B cell (primary cell): ENCODE measurements at regions not wholly inside any gene's neighbourhood (a gene's known extent, or its start where the extent isn't known, plus 50 kb on each side); places are given as distances from the start of the nearest gene placed in this dataset.

Experiments
- ATAC-seq: fragments of 200-7000 bp; cut with Tn5 transposase; one replicate; pipeline ENCODE4 v1.10.0; 2021; ENCODE audit warnings: low read depth, mild to moderate bottlenecking, moderate number of reproducible peaks, moderate library complexity
- CTCF ChIA-PET: fragments of 350-600 bp; sonication (Branson Sonifier 250); formaldehyde crosslinking; loops from one replicate; lab custom pipeline; 2021; ENCODE audit warnings: antibody characterized with exemption, inconsistent platforms; lab: Charles Lee
- POLR2A ChIA-PET: fragments of 350-600 bp; sonication (Branson Sonifier 250); formaldehyde crosslinking; loops from one replicate; lab custom pipeline; 2021; ENCODE audit warnings: antibody characterized with exemption; lab: Charles Lee
- DNase-seq: peaks from one replicate; pipeline ENCODE4 v3.0.0; 2013
- H2AFZ ChIP-seq: 2 replicates; pipeline ENCODE4 v1.6.1; 2012; ENCODE audit warnings: mild to moderate bottlenecking, low read depth, low read length; ENCODE audit not compliant: insufficient read depth, poor library complexity, severe bottlenecking
- H3K27ac ChIP-seq, 2 donors: 1 replicate in 1 of 2; 2 replicates in 1 of 2; pipeline ENCODE4 v1.5.1; 2012 to 2013; ENCODE audit warnings: low read length in 2 of 2, mild to moderate bottlenecking in 2 of 2, moderate library complexity in 1 of 2
- H3K27me3 ChIP-seq, 4 experiments: fragments of 200-600 bp in 1 of 4; sonication (generic) in 1 of 4; replicated peaks in 1 of 4; 1 replicate in 2 of 4; 2 replicates in 2 of 4; pipeline versions ENCODE4 v1.6.1 to v1.7.0; 2013 to 2016; ENCODE audit warnings: low read length in 3 of 4, mild to moderate bottlenecking in 2 of 4, mixed read lengths in 1 of 4, moderate library complexity in 1 of 4; ENCODE audit not compliant: insufficient read depth in 4 of 4, control insufficient read depth in 3 of 4; ENCODE audit errors: control extremely low read depth in 1 of 4
- H3K36me3 ChIP-seq, 2 experiments: replicated peaks in 1 of 2; 1 replicate in 1 of 2; 2 replicates in 1 of 2; pipeline versions ENCODE4 v1.6.1 to v1.7.1; 2013; ENCODE audit warnings: low read length in 1 of 2; ENCODE audit not compliant: insufficient read depth in 2 of 2, control insufficient read depth in 1 of 2; ENCODE audit errors: control extremely low read depth in 1 of 2, extremely low read depth in 1 of 2
- H3K4me1 ChIP-seq, 2 donors: fragments of 200-600 bp in 1 of 2; sonication (generic) in 1 of 2; 1 replicate in 1 of 2; 2 replicates in 1 of 2; pipeline versions ENCODE4 v1.5.1 to v1.6.1; 2013 to 2017; ENCODE audit warnings: low read length in 2 of 2; ENCODE audit not compliant: control insufficient read depth in 2 of 2, insufficient read depth in 2 of 2
- H3K4me2 ChIP-seq: replicated peaks from 2 replicates; pipeline ENCODE3; 2012; ENCODE audit warnings: mild to moderate bottlenecking, low read depth, low read length; ENCODE audit not compliant: poor library complexity, severe bottlenecking
- H3K4me3 ChIP-seq, 5 experiments: fragments of 200-600 bp in 1 of 5; sonication (generic) in 1 of 5; 1 replicate in 3 of 5; 2 replicates in 2 of 5; pipeline versions ENCODE4 v1.5.1 to v1.7.0; 2011 to 2016; ENCODE audit warnings: low read length in 4 of 5, mild to moderate bottlenecking in 4 of 5, low read depth in 2 of 5, control low read depth in 1 of 5, moderate library complexity in 1 of 5; ENCODE audit not compliant: insufficient read depth in 1 of 5; ENCODE audit errors: control extremely low read depth in 1 of 5, extremely low read depth in 1 of 5
- H3K79me2 ChIP-seq: fragments of 200-600 bp; sonication (generic); one replicate; pipeline ENCODE4 v1.6.0; 2016; ENCODE audit warnings: low read length; ENCODE audit not compliant: control insufficient read depth, insufficient read depth
- H3K9ac ChIP-seq: fragments of 200-600 bp; sonication (generic); 2 replicates; pipeline ENCODE4 v1.6.1; 2017; ENCODE audit warnings: mild to moderate bottlenecking, low read length, moderate library complexity
- H3K9me3 ChIP-seq, 3 donors: one replicate each; pipeline versions ENCODE4 v1.6.1 to v1.7.1; 2013; ENCODE audit warnings: low read length in 2 of 3; ENCODE audit not compliant: control insufficient read depth in 2 of 3, insufficient read depth in 1 of 3; ENCODE audit errors: control extremely low read depth in 1 of 3
- H4K20me1 ChIP-seq: 2 replicates; pipeline ENCODE4 v1.6.0; 2012; ENCODE audit warnings: mild to moderate bottlenecking, low read length; ENCODE audit not compliant: insufficient read depth, control insufficient read depth, poor library complexity, severe bottlenecking
- H3K27ac Mint-ChIP-seq: one replicate; pipeline ENCODE4 v1.8.0; 2021; ENCODE audit warnings: mixed read lengths
- H3K27me3 Mint-ChIP-seq: one replicate; pipeline ENCODE4 v1.8.0; 2021; ENCODE audit warnings: mixed read lengths
- H3K4me1 Mint-ChIP-seq: one replicate; pipeline ENCODE4 v1.8.0; 2021; ENCODE audit warnings: mixed read lengths
- H3K4me3 Mint-ChIP-seq: one replicate; pipeline ENCODE4 v1.8.0; 2021; ENCODE audit warnings: mixed read lengths
- H3K9me3 Mint-ChIP-seq: one replicate; pipeline ENCODE4 v1.8.0; 2022; ENCODE audit warnings: mixed read lengths; ENCODE audit not compliant: insufficient read depth
- EZH2 ChIP-seq: IDR thresholded peaks from 2 replicates; pipeline ENCODE4 v1.6.1; 2012; ENCODE audit warnings: borderline replicate concordance, low read depth, mild to moderate bottlenecking, moderate library complexity, low read length; ENCODE audit not compliant: insufficient read depth, poor library complexity, severe bottlenecking
- WGBS: methylation state at CpG from one replicate; pipeline ENCODE4 v1.1.5; 2013; ENCODE audit warnings: missing lambda C conversion rate; ENCODE audit not compliant: insufficient coverage; 5-methylcytosine and 5-hydroxymethylcytosine counted together
- intact Hi-C: fragments of 100-400 bp; cut with micrococcal nuclease; formaldehyde crosslinking; loops from one replicate; pipeline ENCODE4 v1.10.0; 2022
- TF ChIP-seq, protein P1 (sequence below): fragments of 200-600 bp; IDR thresholded peaks from one replicate; pipeline ENCODE4 v1.8.0; 2022; ENCODE audit warnings: antibody characterized with exemption, mild to moderate bottlenecking

DNA sequence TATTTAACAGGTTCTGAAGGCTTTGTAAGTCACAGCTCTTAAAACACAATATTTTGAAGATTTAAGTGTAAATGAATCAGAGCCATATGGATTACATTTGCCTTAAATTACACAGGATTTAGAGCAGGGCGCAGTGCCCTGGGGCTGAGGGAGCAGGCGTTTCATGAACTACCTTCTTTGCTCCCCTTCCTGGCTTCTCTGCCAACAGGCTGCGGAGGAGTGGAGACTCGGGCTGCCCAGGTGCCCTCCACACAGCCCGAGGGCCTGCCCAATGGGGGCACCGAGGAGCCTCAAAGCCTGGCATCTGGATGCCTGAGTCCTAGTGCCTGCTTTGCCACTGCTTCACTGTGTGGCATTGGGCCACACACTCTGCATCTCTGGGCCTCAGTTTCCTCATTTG lies 90.6 kb upstream of the HAND1 start:
- no peaks in the 10 kb centered on the region for H3K79me2 ChIP-seq
- Mint-ChIP-seq H3K4me1 (no peaks in the 10 kb centered on the region), H3K27me3 (peaks cover 22% of the 10 kb centered on the region), H3K4me3 (no peak overlapping the region), H3K9me3 (no peaks in the 10 kb centered on the region), H3K27ac (no peak overlapping the region)
- DNase-seq = no peak
- no peaks in the 10 kb centered on the region for H3K4me1 ChIP-seq
- WGBS = 96% methylated on average over 6 of the region's 6 CpGs
- H3K9me3 ChIP-seq = no peaks in the 10 kb centered on the region
- H3K27me3 ChIP-seq = peaks cover 0 to 5% (median 0%) of the 10 kb centered on the region in 4 experiments
- intact Hi-C loops = no loop called here
- H4K20me1 ChIP-seq = no peaks in the 10 kb centered on the region
- H2AFZ ChIP-seq = no peak overlapping the region
- no peak for ATAC-seq
- H3K9ac ChIP-seq = no peak overlapping the region
- H3K36me3 ChIP-seq = no peaks in the 10 kb centered on the region
- H3K27ac ChIP-seq = no peak overlapping the region
- H3K4me3 ChIP-seq = no peak overlapping the region
- ChIA-PET POLR2A (interaction anchor here (0.8 kb wide), 1 partner anchor 50 kb away, joined by 6 read pairs; no protein-coding TSS in a partner anchor), CTCF (interaction anchor here (1.3 kb wide), 1 partner anchor 8 kb away, joined by 3 read pairs; no protein-coding TSS in a partner anchor)
- TF ChIP-seq, protein P1, sequence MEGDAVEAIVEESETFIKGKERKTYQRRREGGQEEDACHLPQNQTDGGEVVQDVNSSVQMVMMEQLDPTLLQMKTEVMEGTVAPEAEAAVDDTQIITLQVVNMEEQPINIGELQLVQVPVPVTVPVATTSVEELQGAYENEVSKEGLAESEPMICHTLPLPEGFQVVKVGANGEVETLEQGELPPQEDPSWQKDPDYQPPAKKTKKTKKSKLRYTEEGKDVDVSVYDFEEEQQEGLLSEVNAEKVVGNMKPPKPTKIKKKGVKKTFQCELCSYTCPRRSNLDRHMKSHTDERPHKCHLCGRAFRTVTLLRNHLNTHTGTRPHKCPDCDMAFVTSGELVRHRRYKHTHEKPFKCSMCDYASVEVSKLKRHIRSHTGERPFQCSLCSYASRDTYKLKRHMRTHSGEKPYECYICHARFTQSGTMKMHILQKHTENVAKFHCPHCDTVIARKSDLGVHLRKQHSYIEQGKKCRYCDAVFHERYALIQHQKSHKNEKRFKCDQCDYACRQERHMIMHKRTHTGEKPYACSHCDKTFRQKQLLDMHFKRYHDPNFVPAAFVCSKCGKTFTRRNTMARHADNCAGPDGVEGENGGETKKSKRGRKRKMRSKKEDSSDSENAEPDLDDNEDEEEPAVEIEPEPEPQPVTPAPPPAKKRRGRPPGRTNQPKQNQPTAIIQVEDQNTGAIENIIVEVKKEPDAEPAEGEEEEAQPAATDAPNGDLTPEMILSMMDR = no peak
- no peak for TF ChIP-seq EZH2
- no peak overlapping the region for H3K4me2 ChIP-seq

DNA sequence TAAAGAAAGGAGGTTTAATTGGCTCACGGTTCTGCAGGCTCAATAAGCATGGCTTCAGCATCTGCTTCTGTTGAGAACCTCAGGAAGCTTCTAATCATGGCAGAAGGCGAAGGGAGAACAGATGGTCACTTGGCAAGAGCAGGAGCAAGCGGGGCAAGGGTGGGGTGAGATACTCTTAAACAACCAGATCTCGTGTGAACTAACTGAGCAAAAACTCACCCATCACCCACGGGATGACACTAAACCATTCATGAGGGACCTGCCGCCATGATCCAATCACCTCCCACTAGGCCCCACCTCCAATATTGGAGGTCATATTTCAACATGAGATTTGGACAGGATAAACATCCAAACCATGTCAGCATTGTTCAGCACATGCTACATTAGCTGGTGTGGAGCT lies 89.1 kb upstream of the HAND1 start:
- Mint-ChIP-seq H3K9me3 (no peaks in the 10 kb centered on the region), H3K4me3 (no peak overlapping the region), H3K27ac (no peak overlapping the region), H3K4me1 (no peaks in the 10 kb centered on the region), H3K27me3 (peaks cover 26% of the 10 kb centered on the region)
- no peak for ATAC-seq
- Histone ChIP-seq H3K9ac (no peak overlapping the region), H3K36me3 (no peaks in the 10 kb centered on the region), H3K4me1 (no peaks in the 10 kb centered on the region), H3K27ac (no peak overlapping the region), H3K4me2 (no peak overlapping the region), H3K27me3 (peaks cover 0 to 9% (median 2%) of the 10 kb centered on the region in 4 experiments), H3K4me3 (no peak overlapping the region), H3K9me3 (no peaks in the 10 kb centered on the region), H3K79me2 (no peaks in the 10 kb centered on the region), H4K20me1 (no peaks in the 10 kb centered on the region), H2AFZ (no peak overlapping the region)
- ChIA-PET POLR2A (no interaction called here), CTCF (interaction anchor here (1.3 kb wide), 1 partner anchor 9 kb away, joined by 3 read pairs; no protein-coding TSS in a partner anchor)
- intact Hi-C loops = no loop called here
- DNase-seq = no peak
- WGBS = 90% methylated on average over 3 of the region's 6 CpGs
- TF ChIP-seq, protein P1 = no peak
- TF ChIP-seq EZH2 = no peak
